HG02840 (cell line): ENCODE measurements at regions not wholly inside any gene's neighbourhood (a gene's known extent, or its start where the extent isn't known, plus 50 kb on each side); places are given as distances from the start of the nearest gene placed in this dataset.

ENCODE experiments used
- ATAC-seq: cut with Tn5 transposase; IDR thresholded peaks from one replicate; pipeline ENCODE4 v1.9.1; 2021; ENCODE audit warnings: mild to moderate bottlenecking, moderate library complexity, moderate number of reproducible peaks; ENCODE audit not compliant: unreplicated experiment, low FRiP score

DNA sequence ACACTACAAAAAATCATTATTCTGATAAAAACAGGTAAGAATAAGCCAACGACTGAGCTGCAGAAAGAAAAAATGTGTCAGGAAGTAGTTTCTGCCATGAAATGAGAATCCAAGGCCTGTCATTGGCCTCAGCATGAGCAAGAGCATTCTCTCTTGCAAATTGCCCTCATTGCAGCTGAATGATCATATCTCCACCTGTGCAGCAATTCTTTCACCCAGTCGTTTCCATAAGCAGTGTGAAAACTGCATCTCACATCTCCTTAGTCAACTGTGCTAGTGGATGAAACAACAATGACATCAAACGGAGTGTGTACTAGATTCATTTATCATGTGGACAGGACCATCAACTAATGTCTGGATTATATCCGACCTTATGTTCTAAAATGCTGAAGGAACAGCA lies 88.2 kb upstream of the STXBP5 start:
- ATAC-seq, result no peak

DNA sequence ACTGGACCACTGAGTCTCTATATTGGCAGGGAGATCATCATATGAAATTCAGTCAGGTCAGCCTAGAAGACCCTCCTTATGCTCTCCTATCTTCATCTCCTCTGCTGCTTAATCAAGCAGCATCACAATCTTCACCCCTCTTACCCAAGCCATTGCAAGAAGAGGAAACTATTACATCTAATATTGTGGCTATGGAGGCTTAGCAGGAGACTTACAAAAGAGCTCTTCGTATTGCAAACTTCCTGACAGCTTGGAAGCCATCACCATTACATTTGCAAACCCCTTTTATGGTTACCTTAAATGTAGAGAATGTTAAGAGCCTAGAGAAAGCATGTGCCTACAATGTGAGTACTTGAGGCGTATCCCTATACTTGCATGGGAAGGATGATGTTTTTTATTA lies 87.2 kb upstream of the STXBP5 start:
- no peak for ATAC-seq

DNA sequence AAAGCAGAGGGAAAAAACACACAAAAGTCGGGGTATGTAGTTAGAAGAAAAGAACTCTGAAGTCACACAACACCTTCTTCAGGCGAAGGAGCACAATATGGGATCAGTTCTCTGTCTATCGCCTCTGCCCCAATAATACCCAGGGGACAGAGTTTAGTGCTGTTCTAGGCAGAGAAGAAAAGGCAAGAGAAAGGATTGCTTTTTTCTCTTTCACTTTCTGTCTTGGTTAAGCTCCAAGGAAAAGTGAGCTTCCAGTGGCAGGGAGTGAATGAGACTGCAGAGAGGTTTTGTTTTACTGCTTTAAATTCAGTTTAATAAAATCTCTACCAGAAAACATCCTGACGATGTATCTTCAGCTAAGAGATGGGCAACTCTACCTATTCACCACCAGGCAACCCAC lies 86.6 kb upstream of the STXBP5 start:
- no peak for ATAC-seq

DNA sequence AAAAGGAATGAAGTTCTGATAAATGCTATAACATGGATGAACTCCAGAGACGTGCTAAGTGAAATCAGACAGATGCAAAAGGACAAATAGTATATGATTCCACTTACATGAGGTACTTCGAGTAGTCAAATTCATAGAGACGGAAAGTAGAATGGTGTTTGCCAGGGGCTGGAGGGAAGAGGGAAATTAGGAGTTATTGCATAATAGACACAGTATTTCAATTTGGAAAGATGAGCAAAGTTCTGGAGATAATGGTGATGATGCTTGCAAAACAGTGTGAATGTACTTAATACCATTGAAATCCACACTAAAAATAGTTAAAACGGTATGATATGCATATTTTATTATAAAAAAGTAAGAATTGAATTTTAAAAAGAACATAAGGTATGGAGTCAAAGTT lies 84.9 kb upstream of the STXBP5 start:
- ATAC-seq, result no peak

DNA sequence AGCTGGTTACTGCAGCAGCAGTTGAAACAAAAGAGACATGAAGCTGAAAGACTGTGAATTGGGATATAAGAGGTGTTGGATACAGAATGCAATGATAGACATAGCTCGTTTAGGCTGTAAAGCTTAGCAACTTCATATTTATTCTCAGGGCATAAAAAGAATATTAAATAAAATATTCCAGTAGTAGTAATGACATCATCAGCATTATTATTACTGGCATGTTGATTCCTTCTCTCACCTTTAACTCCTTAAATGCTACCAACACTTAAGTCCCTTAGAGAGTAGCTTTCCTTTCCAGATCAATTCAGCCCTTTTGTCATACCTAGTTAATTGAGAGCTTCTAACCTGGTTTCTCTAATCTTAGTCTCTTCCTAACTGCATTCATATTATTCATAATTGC lies 81.4 kb upstream of the STXBP5 start:
- no peak for ATAC-seq

DNA sequence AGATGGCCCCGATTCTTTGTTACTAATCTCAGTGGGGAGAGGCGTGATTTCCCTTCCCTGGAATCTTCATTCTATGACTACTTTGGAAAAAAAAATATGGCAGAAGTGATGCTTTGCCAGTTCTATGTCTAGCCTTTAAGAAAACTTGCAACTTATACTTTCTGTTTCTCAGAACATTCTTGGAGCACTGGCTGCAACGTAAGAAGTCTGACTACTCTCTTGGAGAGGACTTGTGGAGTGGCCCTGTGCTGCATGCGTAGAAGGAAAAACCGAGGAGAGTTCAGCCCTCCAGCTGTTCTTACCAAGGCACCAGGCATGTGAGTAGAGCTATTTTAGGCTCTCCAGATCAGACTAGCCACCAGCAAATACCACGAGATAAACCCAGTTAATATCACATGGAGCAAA lies 77.6 kb upstream of the STXBP5 start:
- no peak for ATAC-seq

DNA sequence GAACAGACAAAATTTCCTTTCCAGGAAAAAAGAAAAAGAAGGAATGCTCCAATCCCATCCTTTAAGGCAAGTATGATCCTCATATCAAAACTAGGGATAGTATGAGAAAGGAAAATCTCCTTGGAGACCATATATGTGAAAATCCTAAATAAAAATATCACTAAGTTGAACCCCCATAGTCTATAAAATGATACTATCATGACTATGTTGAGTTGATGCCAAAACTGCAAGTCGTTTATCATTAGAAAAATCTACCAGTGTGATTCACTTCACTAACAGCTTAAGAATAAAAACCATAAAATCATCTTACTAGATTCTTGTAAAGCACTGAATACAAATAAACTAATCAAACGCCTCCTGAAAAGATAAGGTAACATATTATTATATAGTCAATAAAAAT lies 76.6 kb upstream of the STXBP5 start:
- ATAC-seq, result no peak

DNA sequence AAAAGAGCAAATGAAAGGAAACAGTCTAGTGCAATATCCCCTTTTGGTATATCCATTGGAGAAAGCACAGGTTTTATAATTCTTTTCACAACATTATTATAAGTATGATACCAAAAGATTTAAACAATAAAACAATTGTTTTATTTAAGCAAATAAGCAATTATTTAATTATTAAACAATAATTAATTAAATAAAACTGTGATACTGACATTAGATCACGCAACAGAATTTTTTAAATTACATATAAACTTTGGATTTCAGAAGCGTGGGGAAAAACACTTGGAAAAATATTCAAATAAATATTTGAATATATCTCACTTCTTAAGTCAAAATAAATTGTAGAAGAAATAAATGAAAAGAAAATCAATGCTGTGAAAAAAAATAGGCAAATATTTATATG lies 76.2 kb upstream of the STXBP5 start:
- ATAC-seq, result no peak

DNA sequence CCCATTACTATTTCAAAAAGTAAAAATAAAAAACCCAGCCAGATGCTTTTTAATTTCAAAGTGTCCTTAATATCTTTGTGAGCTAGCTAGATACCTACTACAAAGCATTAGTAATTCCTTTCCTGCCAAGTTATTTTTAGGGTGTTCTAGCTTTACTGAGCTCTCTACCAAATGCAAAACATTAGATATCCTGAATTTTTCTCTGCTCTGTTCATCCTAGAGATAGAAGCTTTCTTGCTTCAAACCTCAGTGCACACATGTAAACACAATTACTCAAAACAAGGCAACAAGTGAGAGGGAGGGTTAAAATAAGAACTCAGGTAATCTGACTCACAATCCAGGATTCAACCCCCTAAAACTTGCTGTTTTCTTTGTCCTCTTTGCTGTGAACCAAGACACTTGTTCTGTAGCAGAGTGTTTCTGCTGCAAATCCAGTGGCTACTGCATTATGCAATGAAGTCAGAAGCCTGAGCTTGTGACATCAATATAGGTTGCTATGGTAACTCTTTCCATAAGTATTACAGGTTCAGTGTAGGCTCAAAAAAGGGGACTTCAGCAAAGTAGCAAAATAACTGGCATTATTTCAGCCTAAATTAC lies 72.6 kb upstream of the STXBP5 start:
- no peak for ATAC-seq

DNA sequence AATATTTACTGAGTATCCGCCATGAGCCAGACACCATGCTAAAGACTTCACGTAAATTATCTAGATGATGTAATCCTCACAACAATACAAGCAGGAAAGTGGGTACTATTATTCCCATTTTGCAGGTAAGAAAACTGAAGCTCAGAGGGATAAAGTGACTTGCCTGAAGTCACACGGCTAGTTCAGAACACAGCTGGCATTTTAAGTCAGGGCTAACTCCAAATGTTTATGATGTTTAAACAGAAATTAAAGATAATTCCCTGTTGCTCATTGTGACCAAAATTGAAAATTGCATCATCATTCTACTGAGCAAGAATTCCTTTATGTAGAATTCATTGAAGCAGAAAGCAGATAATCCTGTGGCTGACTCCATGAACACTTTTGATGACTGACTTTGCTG lies 71.3 kb upstream of the STXBP5 start:
- ATAC-seq, result no peak

DNA sequence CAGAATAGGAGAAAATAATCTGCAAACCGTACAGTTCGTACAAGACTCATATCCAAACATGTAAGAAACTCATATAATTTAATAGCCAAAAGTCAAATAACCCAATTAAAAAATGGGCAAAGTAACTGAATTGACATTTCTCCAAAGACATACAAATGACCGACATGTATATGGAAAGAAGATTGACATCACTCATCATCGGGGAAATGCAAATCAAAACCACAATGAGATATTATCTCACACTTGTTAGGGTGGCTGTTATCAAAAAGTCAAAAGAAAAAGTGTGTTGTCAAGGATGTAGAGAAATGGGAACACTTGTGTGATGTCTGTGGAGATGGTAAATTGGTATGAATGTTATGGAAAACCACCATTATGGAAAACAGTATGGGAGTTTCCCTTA lies 70.5 kb upstream of the STXBP5 start:
- no peak for ATAC-seq

DNA sequence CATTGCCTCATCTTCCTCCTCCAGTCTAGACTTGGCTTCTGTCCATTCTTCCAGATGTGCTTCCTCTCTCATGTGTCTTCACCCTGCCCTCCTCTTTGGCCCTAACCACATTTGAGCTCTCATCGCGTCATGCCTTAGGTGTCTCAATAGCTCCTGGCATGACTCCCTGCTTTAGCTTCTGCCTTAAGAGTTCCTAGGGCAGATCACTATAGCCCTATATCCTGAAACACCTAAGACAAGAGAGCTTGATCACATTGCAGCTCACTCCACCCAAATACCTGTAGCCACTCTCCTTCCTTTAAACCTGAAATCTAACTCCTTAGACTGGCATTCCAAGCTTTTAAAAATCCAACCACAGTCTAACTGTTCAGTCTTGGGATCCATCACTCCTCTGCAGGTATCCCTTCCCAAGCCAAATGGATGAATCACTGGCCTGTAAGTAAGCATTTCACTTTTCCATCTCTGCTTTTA lies 69.0 kb upstream of the STXBP5 start:
- ATAC-seq, result no peak

DNA sequence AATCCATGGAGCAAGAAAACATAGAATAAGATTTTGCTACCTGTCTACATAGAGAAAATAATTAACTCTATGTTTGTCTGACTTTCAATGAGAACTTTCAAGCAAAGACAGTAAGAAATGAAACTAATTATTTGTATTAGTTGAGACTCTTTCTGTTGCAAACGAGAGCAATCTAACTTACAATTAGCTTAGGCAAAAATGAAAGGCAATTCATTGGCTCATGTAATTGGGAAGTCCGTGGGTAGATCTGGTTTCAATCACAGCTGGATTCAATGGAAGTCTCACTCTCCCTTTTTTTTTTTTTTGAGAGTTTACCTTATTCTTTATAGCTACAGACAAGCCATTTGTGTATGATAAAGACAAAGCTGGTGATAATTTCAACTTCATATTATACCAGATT lies 68.2 kb upstream of the STXBP5 start:
- no peak for ATAC-seq

DNA sequence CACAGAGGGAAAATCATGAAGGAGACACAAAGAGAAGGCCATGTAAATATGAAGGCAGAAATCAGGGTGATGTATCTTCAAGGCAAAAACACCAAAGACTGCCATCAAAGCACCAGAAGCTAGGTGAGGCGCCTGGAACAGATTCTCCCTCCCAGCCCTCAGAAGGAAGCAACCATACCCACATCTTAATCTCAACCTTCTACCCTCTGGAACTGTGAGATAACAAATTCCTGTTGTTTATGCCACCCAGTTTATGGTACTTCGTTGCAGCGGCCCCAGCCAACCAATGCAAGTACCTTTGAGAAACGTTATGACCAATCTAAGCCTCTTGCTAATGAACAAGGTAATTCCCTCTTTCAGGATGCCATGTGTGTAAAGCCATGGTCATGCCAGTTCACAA lies 66.2 kb upstream of the STXBP5 start:
- no peak for ATAC-seq

DNA sequence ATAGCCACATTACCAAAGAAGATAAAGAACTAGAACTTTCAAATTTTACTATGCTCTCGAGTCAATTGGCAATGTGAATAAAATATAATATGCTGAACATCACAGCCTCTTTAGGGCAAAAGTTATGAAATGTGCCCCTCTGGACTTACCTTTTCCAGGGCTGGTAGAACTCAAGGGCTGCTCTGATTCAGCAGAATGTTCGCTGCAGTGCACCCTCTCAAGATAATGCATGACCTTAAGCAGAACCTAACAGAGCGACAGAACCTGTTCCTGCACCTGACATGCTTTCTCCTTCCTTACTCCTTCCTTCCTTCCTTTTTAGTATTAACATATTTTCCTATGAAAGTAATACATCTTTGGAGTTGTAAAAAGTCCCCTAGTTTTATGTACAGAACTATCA lies 65.4 kb upstream of the STXBP5 start:
- no peak for ATAC-seq

DNA sequence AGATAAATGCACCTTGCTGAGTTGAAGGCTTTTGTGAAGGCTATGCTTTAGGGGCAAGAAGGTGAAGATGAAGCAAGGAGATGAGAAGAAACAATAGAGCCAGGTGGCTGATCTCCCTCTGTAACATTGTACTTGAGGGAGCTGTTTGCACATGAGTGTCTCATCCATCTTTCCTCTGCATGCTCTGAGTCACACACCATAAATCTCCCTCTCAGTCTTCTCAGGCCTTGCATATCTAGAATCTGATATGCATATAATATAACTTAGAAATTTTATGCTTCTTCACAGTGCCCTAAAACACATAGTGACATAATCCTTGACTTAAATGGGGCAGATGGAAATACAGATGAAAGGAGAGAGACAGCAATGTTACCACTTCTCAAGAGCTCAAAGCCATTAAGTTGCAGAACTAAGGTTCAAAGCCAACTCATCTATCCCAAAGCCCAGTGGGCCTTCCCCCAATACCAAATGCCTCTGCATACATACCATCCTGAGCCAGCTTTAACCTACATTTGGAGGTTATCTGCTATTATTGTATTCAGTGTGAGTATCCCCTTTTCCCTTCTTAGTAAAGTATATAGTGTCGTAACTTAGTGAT lies 62.4 kb upstream of the STXBP5 start:
- ATAC-seq, result no peak

DNA sequence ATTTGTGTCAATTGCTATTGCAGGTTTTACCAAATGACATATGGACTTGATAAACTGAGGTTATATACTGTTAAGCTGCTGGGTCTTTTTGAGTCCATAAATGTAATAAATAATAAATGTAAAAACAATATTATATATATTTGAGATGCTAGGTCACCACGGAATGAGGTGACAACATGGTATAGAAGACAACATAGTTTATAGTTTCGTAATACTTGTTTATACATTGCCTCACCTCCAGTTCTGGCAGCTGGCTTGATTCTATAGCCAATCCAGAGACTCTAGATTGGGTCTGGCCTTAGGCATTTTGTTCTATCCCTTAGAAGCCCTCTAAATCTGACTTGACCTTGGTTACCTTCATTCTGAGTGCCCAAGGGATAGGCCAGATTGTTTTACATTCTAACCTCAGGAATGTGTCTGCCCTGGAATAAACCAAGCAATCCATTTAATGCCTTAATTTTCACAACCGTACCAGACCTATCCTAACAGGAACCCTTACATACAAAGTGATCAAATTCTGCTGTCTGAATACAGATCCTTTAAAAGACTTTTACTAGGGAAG lies 61.5 kb upstream of the STXBP5 start:
- no peak for ATAC-seq

DNA sequence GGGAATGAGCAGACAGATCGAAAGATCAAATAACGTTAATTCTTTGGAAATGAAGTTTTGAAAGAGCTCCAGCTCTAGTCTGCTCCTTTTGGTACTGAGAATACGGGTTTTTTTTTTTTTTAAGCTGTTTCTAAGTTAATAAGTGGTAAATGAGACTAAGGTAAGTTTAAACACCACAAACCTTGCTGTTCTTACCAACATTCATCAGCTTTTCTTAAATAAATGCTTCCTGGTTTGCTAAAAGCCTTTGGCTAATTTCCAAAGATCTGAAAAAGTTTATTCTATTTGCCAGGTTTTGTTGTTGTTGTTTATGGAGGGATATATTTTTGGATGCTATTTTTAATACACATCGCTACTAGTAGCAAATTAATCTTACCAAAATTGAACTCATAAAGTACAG lies 55.1 kb upstream of the STXBP5 start:
- no peak for ATAC-seq

DNA sequence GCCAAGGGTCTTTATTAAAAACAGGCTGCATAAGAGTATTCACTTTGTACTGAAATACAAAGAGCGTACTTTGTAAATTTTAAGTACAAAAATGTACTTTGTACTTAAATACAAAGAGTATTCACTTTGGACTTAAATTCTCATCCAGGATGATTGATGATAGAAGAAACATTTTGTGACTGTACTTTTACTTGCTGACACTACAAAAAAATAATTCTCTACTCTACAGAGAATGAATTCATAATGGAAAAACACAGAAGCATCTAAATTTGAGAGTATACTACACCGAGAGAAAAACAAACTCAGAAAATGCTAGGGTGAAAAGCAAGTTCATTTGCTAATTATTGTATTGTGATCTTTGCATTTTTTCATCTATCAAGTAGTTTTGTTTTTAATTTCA lies 54.4 kb upstream of the STXBP5 start:
- ATAC-seq, result no peak

DNA sequence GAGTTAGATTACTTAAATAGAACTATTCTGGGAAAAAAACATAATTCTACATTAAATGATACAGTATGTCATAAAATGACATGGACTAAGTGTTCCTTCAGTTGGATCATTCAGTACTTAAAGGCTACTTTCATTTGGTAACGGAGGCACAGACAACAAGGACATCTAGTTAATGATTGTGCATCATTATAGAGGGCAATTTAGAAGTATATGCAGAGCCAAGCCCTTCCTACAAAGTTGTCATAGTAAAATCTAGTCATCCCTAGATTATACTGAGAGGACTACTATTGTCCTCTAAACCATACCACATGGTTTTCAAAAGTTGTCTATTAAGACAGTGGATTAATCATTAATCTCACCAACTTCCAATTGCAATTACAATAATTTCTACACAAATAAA lies 53.9 kb upstream of the STXBP5 start:
- ATAC-seq, result no peak
